HEK293 (cell line): ENCODE measurements at regions not wholly inside any gene's neighbourhood (a gene's known extent, or its start where the extent isn't known, plus 50 kb on each side); places are given as distances from the start of the nearest gene placed in this dataset.

Experiments used
- CTCF ChIP-seq: fragments of 450-650 bp; formaldehyde crosslinking; IDR thresholded peaks from 2 replicates; pipeline ENCODE4 v1.5.1; 2016; ENCODE audit warnings: missing biosample characterization, missing genetic modification characterization
- HOXA7 ChIP-seq: sonication (generic); formaldehyde crosslinking; IDR thresholded peaks from 2 replicates; pipeline ENCODE4 v1.8.1; 2022; ENCODE audit warnings: missing genetic modification reagents, borderline replicate concordance
- PATZ1 ChIP-seq: fragments of 450-650 bp; formaldehyde crosslinking; IDR thresholded peaks from 2 replicates; pipeline ENCODE4 v1.5.1; 2016; ENCODE audit warnings: missing biosample characterization, missing genetic modification characterization
- SETDB1 ChIP-seq: IDR thresholded peaks from one replicate; pipeline ENCODE4 v1.6.1; 2017; ENCODE audit warnings: mild to moderate bottlenecking, low read length, moderate library complexity, mixed read lengths; ENCODE audit not compliant: insufficient read length
- SP2 ChIP-seq: fragments of 450-650 bp; formaldehyde crosslinking; IDR thresholded peaks from 2 replicates; pipeline ENCODE4 v1.5.1; 2016; ENCODE audit warnings: missing biosample characterization, missing genetic modification characterization
- ZBTB21 ChIP-seq: fragments of 450-650 bp; formaldehyde crosslinking; IDR thresholded peaks from 2 replicates; pipeline ENCODE4 v1.5.1; 2017; ENCODE audit warnings: missing biosample characterization, missing genetic modification characterization
- ZBTB8A ChIP-seq: fragments of 450-650 bp; formaldehyde crosslinking; IDR thresholded peaks from 2 replicates; pipeline ENCODE4 v1.5.1; 2016; ENCODE audit warnings: missing biosample characterization, missing genetic modification characterization
- ZNF155 ChIP-seq: fragments of 450-650 bp; formaldehyde crosslinking; IDR thresholded peaks from 2 replicates; pipeline ENCODE4 v1.5.1; 2016; ENCODE audit warnings: missing biosample characterization, missing genetic modification characterization
- ZNF2 ChIP-seq: fragments of 450-650 bp; formaldehyde crosslinking; IDR thresholded peaks from 2 replicates; pipeline ENCODE4 v1.5.1; 2016; ENCODE audit warnings: missing biosample characterization, missing genetic modification characterization
- ZNF239 ChIP-seq: fragments of 450-650 bp; formaldehyde crosslinking; IDR thresholded peaks from 2 replicates; pipeline ENCODE4 v1.5.1; 2016; ENCODE audit warnings: missing biosample characterization, missing genetic modification characterization
- ZNF280C ChIP-seq: fragments of 450-650 bp; formaldehyde crosslinking; IDR thresholded peaks from 2 replicates; pipeline ENCODE4 v1.5.1; 2016; ENCODE audit warnings: missing biosample characterization, missing genetic modification characterization
- ZNF292 ChIP-seq: fragments of 450-650 bp; formaldehyde crosslinking; IDR thresholded peaks from 2 replicates; pipeline ENCODE4 v1.5.1; 2016; ENCODE audit warnings: low read depth, missing biosample characterization, missing genetic modification characterization, borderline replicate concordance
- ZNF302 ChIP-seq: fragments of 450-650 bp; formaldehyde crosslinking; IDR thresholded peaks from 2 replicates; pipeline ENCODE4 v1.5.1; 2016; ENCODE audit warnings: missing biosample characterization, missing genetic modification characterization, low read depth
- ZNF398 ChIP-seq: fragments of 450-650 bp; formaldehyde crosslinking; IDR thresholded peaks from 2 replicates; pipeline ENCODE4 v1.5.1; 2017; ENCODE audit warnings: missing biosample characterization, missing genetic modification characterization
- ZNF501 ChIP-seq: fragments of 450-650 bp; formaldehyde crosslinking; IDR thresholded peaks from 2 replicates; pipeline ENCODE4 v1.5.1; 2016; ENCODE audit warnings: missing biosample characterization, missing genetic modification characterization
- ZNF513 ChIP-seq: fragments of 450-650 bp; IDR thresholded peaks from 2 replicates; pipeline ENCODE4 v1.5.1; 2018; ENCODE audit warnings: missing biosample characterization, missing genetic modification characterization
- ZNF518A ChIP-seq: fragments of 450-650 bp; formaldehyde crosslinking; conservative IDR thresholded peaks from 2 replicates; pipeline ENCODE4 v1.5.1; 2016; ENCODE audit warnings: low read depth, missing biosample characterization, missing genetic modification characterization
- ZNF521 ChIP-seq: fragments of 450-650 bp; formaldehyde crosslinking; IDR thresholded peaks from 2 replicates; pipeline ENCODE4 v1.5.1; 2017; ENCODE audit warnings: missing biosample characterization, mild to moderate bottlenecking, missing genetic modification characterization
- ZNF558 ChIP-seq: fragments of 450-650 bp; formaldehyde crosslinking; IDR thresholded peaks from 2 replicates; pipeline ENCODE4 v1.5.1; 2016; ENCODE audit warnings: missing biosample characterization, missing genetic modification characterization
- ZNF610 ChIP-seq: fragments of 450-650 bp; formaldehyde crosslinking; IDR thresholded peaks from 2 replicates; pipeline ENCODE4 v1.5.1; 2016; ENCODE audit warnings: missing biosample characterization, missing genetic modification characterization, borderline replicate concordance
- ZNF701 ChIP-seq: fragments of 450-650 bp; formaldehyde crosslinking; IDR thresholded peaks from 2 replicates; pipeline ENCODE4 v1.5.1; 2016; ENCODE audit warnings: missing biosample characterization, missing genetic modification characterization
- ZNF707 ChIP-seq: fragments of 450-650 bp; formaldehyde crosslinking; IDR thresholded peaks from 2 replicates; pipeline ENCODE4 v1.5.1; 2016; ENCODE audit warnings: missing biosample characterization, missing genetic modification characterization
- ZNF76 ChIP-seq: fragments of 450-650 bp; formaldehyde crosslinking; IDR thresholded peaks from 2 replicates; pipeline ENCODE4; 2016; ENCODE audit warnings: low read depth, missing biosample characterization, missing genetic modification characterization, borderline replicate concordance
- ZNF768 ChIP-seq: fragments of 450-650 bp; formaldehyde crosslinking; IDR thresholded peaks from 2 replicates; pipeline ENCODE4 v1.5.1; 2018; ENCODE audit warnings: missing biosample characterization, mild to moderate bottlenecking, missing genetic modification characterization
- ZNF777 ChIP-seq: fragments of 450-650 bp; formaldehyde crosslinking; IDR thresholded peaks from 2 replicates; pipeline ENCODE4 v1.5.1; 2017; ENCODE audit warnings: missing biosample characterization, missing genetic modification characterization, borderline replicate concordance

- TF ChIP-seq CTCF (tag by site-specific recombination) (no peak), ZNF280C (no peak), ZNF155 (no peak), ZNF521 (no peak), ZNF707 (no peak), ZNF292 (0 out of 2 replicates have a peak, but pooled peaks have one; percentile 12), ZBTB8A (tag by site-specific recombination) (peak; percentile 41; the same call in 1 of the 2 replicates), ZNF610 (tag by site-specific recombination) (no peak), ZNF398 (no peak), ZNF302 (tag by site-specific recombination) (no peak), SETDB1 (no peak), ZNF76 (tag by site-specific recombination) (no peak), ZNF513 (tag by site-specific recombination) (no peak), ZNF558 (tag by site-specific recombination) (peak; percentile 57; the same call in 1 of the 2 replicates), HOXA7 (no peak), ZNF701 (tag by site-specific recombination) (no peak), ZNF239 (tag by site-specific recombination) (no peak), ZNF2 (tag by site-specific recombination) (no peak), ZNF518A (tag by site-specific recombination) (peak; percentile 74; the same call in 1 of the 2 replicates), ZNF777 (tag by site-specific recombination) (no peak), SP2 (no peak), ZNF501 (tag by site-specific recombination) (no peak), PATZ1 (tag by site-specific recombination) (no peak), ZNF768 (no peak), ZBTB21 (tag by site-specific recombination) (no peak)
These were observed 287.1 kb upstream of the SLITRK5 start (continued) for GRCh38 chr13:87384099-87384498.
